IMR-90 (cell line): ENCODE measurements at regions not wholly inside any gene's neighbourhood (a gene's known extent, or its start where the extent isn't known, plus 50 kb on each side); places are given as distances from the start of the nearest gene placed in this dataset.

Source experiments
- ATAC-seq: fragments of 200-7000 bp; cut with Tn5 transposase; 2 replicates; pipeline ENCODE4 v1.9.1; 2020; ENCODE audit warnings: low read depth, mild to moderate bottlenecking, moderate library complexity
- BruUV-seq: library from RNA; stranded (reverse); fragments of 400-500 nt; replicated peaks from 2 replicates; lab custom pipeline; 2021; lab: Mats Ljungman, UMichigan
- CTCF ChIA-PET: fragments of 300-600 bp; formaldehyde crosslinking; extraction: SDS; loops from one replicate; lab custom pipeline; 2021; ENCODE audit warnings: antibody characterized with exemption; lab: Yijun Ruan, JAX
- POLR2A ChIA-PET: fragments of 300-600 bp; sonication (Branson Sonifier 250); formaldehyde crosslinking; loops from one replicate; lab custom pipeline; 2022; ENCODE audit warnings: antibody characterized with exemption; ENCODE audit not compliant: unreplicated experiment; lab: Charles Lee
- DNase-seq: peaks from one replicate; pipeline ENCODE4 v3.0.0; 2013
- H2AFZ ChIP-seq: replicated peaks from 2 replicates; pipeline ENCODE3; 2013; ENCODE audit warnings: low read length, mild to moderate bottlenecking; ENCODE audit not compliant: poor library complexity
- H2AK5ac ChIP-seq: 2 replicates; pipeline ENCODE4 v1.6.1; 2013; ENCODE audit warnings: low read depth, low read length, inconsistent platforms
- H2AK9ac ChIP-seq: replicated peaks from 2 replicates; pipeline ENCODE3; 2013; ENCODE audit warnings: mild to moderate bottlenecking, low read depth, low read length, moderate library complexity; ENCODE audit not compliant: poor library complexity
- H2BK120ac ChIP-seq: 2 replicates; pipeline ENCODE4 v1.6.1; 2013; ENCODE audit warnings: low read depth, low read length, inconsistent platforms
- H2BK15ac ChIP-seq: 3 replicates; pipeline ENCODE4 v1.6.1; 2013; ENCODE audit warnings: low read depth, low read length, inconsistent platforms
- H2BK20ac ChIP-seq: 2 replicates; pipeline ENCODE4 v1.6.1; 2013; ENCODE audit warnings: low read depth, mild to moderate bottlenecking, inconsistent platforms, low read length, moderate library complexity
- H2BK5ac ChIP-seq: 2 replicates; pipeline ENCODE4 v1.6.1; 2013; ENCODE audit warnings: mild to moderate bottlenecking, low read depth, low read length, inconsistent platforms; ENCODE audit not compliant: poor library complexity, severe bottlenecking
- H3K14ac ChIP-seq: replicated peaks from 2 replicates; pipeline ENCODE4 v1.6.1; 2013; ENCODE audit warnings: low read depth, low read length, inconsistent platforms
- H3K18ac ChIP-seq: 2 replicates; pipeline ENCODE4 v1.6.1; 2013; ENCODE audit warnings: low read depth, low read length, control low read depth
- H3K23ac ChIP-seq: 2 replicates; pipeline ENCODE4 v1.6.1; 2013; ENCODE audit warnings: low read depth, low read length, inconsistent platforms
- H3K27ac ChIP-seq: 2 replicates; pipeline ENCODE4 v1.5.1; 2013; ENCODE audit warnings: mild to moderate bottlenecking, control low read depth, low read length; ENCODE audit not compliant: insufficient read depth
- H3K27me3 ChIP-seq: 2 replicates; pipeline ENCODE4 v1.6.1; 2013; ENCODE audit warnings: low read length; ENCODE audit not compliant: control insufficient read depth, insufficient read depth
- H3K36me3 ChIP-seq: 2 replicates; pipeline ENCODE4 v1.6.1; 2013; ENCODE audit warnings: low read length, mixed read lengths; ENCODE audit not compliant: control insufficient read depth, insufficient read depth
- H3K4ac ChIP-seq: 2 replicates; pipeline ENCODE4 v1.6.1; 2013; ENCODE audit warnings: low read depth, low read length, inconsistent platforms
- H3K4me1 ChIP-seq: 2 replicates; pipeline ENCODE4 v1.6.1; 2013; ENCODE audit warnings: low read length, mixed read lengths; ENCODE audit not compliant: control insufficient read depth, insufficient read depth
- H3K4me2 ChIP-seq: 2 replicates; pipeline ENCODE4 v1.6.1; 2013; ENCODE audit warnings: low read depth, mild to moderate bottlenecking, control low read depth, low read length, moderate library complexity
- H3K4me3 ChIP-seq: 2 replicates; pipeline ENCODE4 v1.5.1; 2013; ENCODE audit warnings: low read depth, mild to moderate bottlenecking, control low read depth, low read length, moderate library complexity; ENCODE audit not compliant: insufficient read depth
- H3K56ac ChIP-seq: 2 replicates; pipeline ENCODE4 v1.6.1; 2013; ENCODE audit warnings: low read length, inconsistent platforms; ENCODE audit not compliant: insufficient read depth; ENCODE audit errors: extremely low read depth
- H3K79me1 ChIP-seq, 2 experiments: 2 replicates each; pipeline ENCODE4 v1.6.1; 2013; ENCODE audit warnings: low read length in 2 of 2, inconsistent platforms in 1 of 2, low read depth in 1 of 2
- H3K9ac ChIP-seq: 2 replicates; pipeline ENCODE4 v1.6.1; 2013; ENCODE audit warnings: low read depth, low read length, control low read depth
- H3K9me1 ChIP-seq: 2 replicates; pipeline ENCODE4 v1.6.1; 2013; ENCODE audit warnings: low read length, inconsistent platforms; ENCODE audit not compliant: insufficient read depth
- H3K9me3 ChIP-seq: 2 replicates; pipeline ENCODE4 v1.6.1; 2013; ENCODE audit warnings: low read length; ENCODE audit not compliant: control insufficient read depth, insufficient read depth
- H4K20me1 ChIP-seq: 2 replicates; pipeline ENCODE4 v1.6.1; 2013; ENCODE audit warnings: low read length, inconsistent platforms; ENCODE audit not compliant: insufficient read depth
- H4K5ac ChIP-seq: 2 replicates; pipeline ENCODE4 v1.6.1; 2013; ENCODE audit warnings: mild to moderate bottlenecking, low read depth, low read length, control low read depth
- H4K8ac ChIP-seq, 2 experiments: 2 replicates each; pipeline ENCODE4 v1.6.1; 2013; ENCODE audit warnings: low read depth in 2 of 2, low read length in 2 of 2, control low read depth in 1 of 2, inconsistent platforms in 1 of 2
- H4K91ac ChIP-seq: 2 replicates; pipeline ENCODE4 v1.6.1; 2013; ENCODE audit warnings: low read depth, low read length, inconsistent platforms; ENCODE audit not compliant: insufficient read depth
- CEBPB ChIP-seq: IDR thresholded peaks from 2 replicates; pipeline ENCODE4 v1.6.1; 2012; ENCODE audit warnings: low read depth, low read length, improper control_type of control experiment
- CHD1 ChIP-seq: IDR thresholded peaks from 2 replicates; pipeline ENCODE4 v1.6.1; 2012; ENCODE audit warnings: low read depth, low read length, improper control_type of control experiment
- MAFK ChIP-seq: IDR thresholded peaks from 2 replicates; pipeline ENCODE4 v1.6.1; 2012; ENCODE audit warnings: low read depth, low read length, improper control_type of control experiment
- MAZ ChIP-seq: IDR thresholded peaks from 2 replicates; pipeline ENCODE4 v1.6.1; 2012; ENCODE audit warnings: low read depth, mild to moderate bottlenecking, low read length, improper control_type of control experiment, moderate library complexity, borderline replicate concordance
- NFE2L2 ChIP-seq: fragments of 150-350 bp; IDR thresholded peaks from 2 replicates; pipeline ENCODE4 v1.6.1; 2016; ENCODE audit warnings: low read depth, mild to moderate bottlenecking, low read length
- RAD21 ChIP-seq: IDR thresholded peaks from 2 replicates; pipeline ENCODE4 v1.6.1; 2012; ENCODE audit warnings: low read length, improper control_type of control experiment
- RCOR1 ChIP-seq: IDR thresholded peaks from 2 replicates; pipeline ENCODE4 v1.6.1; 2012; ENCODE audit warnings: mild to moderate bottlenecking, low read length, improper control_type of control experiment; ENCODE audit not compliant: insufficient replicate concordance
- WGBS, 2 experiments: methylation state at CpG; one replicate each; pipeline versions ENCODE4 v1.1.5 to v1.1.7; 2013; ENCODE audit warnings: missing lambda C conversion rate in 2 of 2; ENCODE audit not compliant: insufficient read length in 1 of 2; ENCODE audit errors: extremely low coverage in 2 of 2; 5-methylcytosine and 5-hydroxymethylcytosine counted together
- dilution Hi-C: fragments of 300-500 bp; cut with HindIII; formaldehyde crosslinking; loops from one replicate; pipeline ENCODE4 v1.14.3; 2018; ENCODE audit warnings: low sequenced_read_pairs; ENCODE audit not compliant: unreplicated experiment
- in situ Hi-C: fragments of 300-500 bp; cut with MboI; formaldehyde crosslinking; loops from 3 replicates; pipeline ENCODE4 v1.14.3; 2019; ENCODE audit warnings: low sequenced_read_pairs, inconsistent platforms, mixed read lengths
- intact Hi-C: fragments of 100-400 bp; cut with micrococcal nuclease; formaldehyde crosslinking; loops from 2 replicates; pipeline ENCODE4 v1.10.0; 2022
- TF ChIP-seq, protein P1 (sequence below): conservative IDR thresholded peaks from 2 replicates; pipeline ENCODE4 v1.5.1; 2012; ENCODE audit warnings: mild to moderate bottlenecking, low read depth, low read length, improper control_type of control experiment

DNA sequence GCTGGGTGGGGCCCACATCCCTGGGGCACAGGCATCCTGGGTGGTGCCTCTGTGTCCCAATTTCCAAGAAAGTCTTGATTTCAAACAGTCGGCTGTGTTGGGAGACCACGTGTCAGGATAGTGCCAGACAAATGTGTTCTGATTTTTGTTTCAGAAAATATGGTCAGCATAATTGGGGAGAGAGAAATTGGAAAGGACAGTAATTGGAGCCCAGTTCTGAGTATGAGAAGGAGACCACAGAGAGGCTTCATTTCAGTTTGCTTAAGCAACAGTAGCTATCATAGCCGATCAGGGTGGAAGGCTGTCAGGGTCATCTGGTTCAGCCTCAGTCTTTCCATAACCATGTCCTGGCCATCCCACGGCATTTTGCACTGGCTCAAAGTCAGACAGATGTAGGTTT is 220.7 kb downstream of the CDC5L start:
- Histone ChIP-seq H4K20me1 (no peaks in the 10 kb centered on the region), H2BK120ac (no peak overlapping the region), H3K4me1 (no peaks in the 10 kb centered on the region), H3K4me3 (no peak overlapping the region), H2BK5ac (no peak overlapping the region), H2BK20ac (no peak overlapping the region), H4K5ac (no peak overlapping the region), H3K4ac (no peak overlapping the region), H4K91ac (no peak overlapping the region), H2AK9ac (no peak overlapping the region), H3K56ac (no peak overlapping the region), H3K27ac (no peak overlapping the region), H2BK15ac (no peak overlapping the region), H3K36me3 (no peaks in the 10 kb centered on the region), H3K27me3 (peaks cover 29% of the 10 kb centered on the region), H4K8ac (no peak overlapping the region), H3K14ac (no peak overlapping the region), H2AK5ac (no peak overlapping the region), H3K9me1 (no peaks in the 10 kb centered on the region), H3K4me2 (no peak overlapping the region), H3K9ac (no peak overlapping the region), H2AFZ (no peak overlapping the region), H3K79me1 (no peaks in the 10 kb centered on the region), H3K18ac (no peak overlapping the region), H3K9me3 (no peaks in the 10 kb centered on the region), H3K23ac (no peak overlapping the region; the same call in 1 of the 2 replicates)
- dilution Hi-C loops = no loop called here
- no peak for ATAC-seq
- no peak for TF ChIP-seq CHD1
- no peak for TF ChIP-seq RAD21
- no peak for TF ChIP-seq MAZ
- no peak for TF ChIP-seq RCOR1
- TF ChIP-seq, protein P1, sequence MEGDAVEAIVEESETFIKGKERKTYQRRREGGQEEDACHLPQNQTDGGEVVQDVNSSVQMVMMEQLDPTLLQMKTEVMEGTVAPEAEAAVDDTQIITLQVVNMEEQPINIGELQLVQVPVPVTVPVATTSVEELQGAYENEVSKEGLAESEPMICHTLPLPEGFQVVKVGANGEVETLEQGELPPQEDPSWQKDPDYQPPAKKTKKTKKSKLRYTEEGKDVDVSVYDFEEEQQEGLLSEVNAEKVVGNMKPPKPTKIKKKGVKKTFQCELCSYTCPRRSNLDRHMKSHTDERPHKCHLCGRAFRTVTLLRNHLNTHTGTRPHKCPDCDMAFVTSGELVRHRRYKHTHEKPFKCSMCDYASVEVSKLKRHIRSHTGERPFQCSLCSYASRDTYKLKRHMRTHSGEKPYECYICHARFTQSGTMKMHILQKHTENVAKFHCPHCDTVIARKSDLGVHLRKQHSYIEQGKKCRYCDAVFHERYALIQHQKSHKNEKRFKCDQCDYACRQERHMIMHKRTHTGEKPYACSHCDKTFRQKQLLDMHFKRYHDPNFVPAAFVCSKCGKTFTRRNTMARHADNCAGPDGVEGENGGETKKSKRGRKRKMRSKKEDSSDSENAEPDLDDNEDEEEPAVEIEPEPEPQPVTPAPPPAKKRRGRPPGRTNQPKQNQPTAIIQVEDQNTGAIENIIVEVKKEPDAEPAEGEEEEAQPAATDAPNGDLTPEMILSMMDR = no peak
- TF ChIP-seq NFE2L2 = no peak
- no peak for TF ChIP-seq MAFK
- TF ChIP-seq CEBPB = no peak
- ChIA-PET CTCF (no interaction called here), POLR2A (no interaction called here)
- BruUV-seq = no TSS peak
- intact Hi-C loops = no loop called here
- DNase-seq = no peak
- in situ Hi-C loops = no loop called here
- 60% methylated on average over 2 of the region's 4 CpGs; no CpG with 5 or more reads in 1 of the 2 experiments for WGBS, 2 experiments
